ENCODE measurements at regions not wholly inside any gene's neighbourhood (a gene's known extent, or its start where the extent isn't known, plus 50 kb on each side); places are given as distances from the start of the nearest gene placed in this dataset.
"Not testable (repeated sequence)": the region's sequence is repeated elsewhere in the genome, so short reads cannot be mapped to it uniquely, and the experiment has no call there.

DNA sequence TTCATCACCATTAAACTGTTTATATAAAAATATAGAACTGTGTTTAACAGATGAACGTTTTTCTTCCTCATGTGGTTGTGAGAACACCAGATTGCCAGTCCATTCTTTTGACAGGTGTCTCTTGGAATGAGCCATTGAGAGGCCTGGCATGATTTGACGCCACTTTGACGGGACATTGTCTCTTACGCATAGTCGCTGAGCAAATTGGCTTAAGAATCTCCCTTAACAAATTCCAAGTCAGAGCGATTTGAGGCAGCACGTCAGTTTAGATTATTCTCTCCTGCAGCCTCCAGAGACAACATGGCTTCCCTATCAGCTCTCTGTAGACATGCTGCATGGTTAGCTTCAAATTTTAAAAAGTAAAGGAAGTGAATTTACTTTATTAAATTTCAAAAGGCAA is 510.7 kb upstream of the ACO1 start:
- Histone ChIP-seq H3K27me3 (ENCODE audit: low read depth) (no peaks in the 10 kb centered on the region), H3K4me1 (no peaks in the 10 kb centered on the region), H3K9me3 (no peaks in the 10 kb centered on the region), H3K4me3 (no peak overlapping the region), H3K36me3 (replicated peaks) (no peaks in the 10 kb centered on the region)
- no peak for DNase-seq (ENCODE audit: low spot score in 2 of 2)
- in situ Hi-C loops (cut with MboI; ENCODE audit: low sequenced_read_pairs) = no loop called here

DNA sequence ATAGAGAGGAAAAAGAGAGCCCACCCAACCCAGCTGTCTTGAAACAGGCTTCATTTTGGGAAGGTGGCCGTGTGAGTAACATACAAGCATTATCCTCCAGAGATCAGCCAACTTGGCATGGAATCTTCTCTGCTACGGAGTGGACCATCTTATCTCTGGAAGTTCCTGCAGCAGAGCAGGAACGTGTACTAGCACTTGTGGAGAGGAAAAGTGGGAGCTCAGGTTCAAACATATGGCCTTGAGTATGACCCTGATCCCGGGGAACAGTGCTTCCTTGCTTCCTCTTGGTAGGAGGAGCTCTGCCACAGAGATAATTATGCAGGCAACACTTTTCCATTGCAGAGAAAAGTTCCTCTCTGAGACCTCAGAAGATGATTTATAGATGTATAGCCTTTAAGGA is 490.4 kb upstream of the ACO1 start:
- in situ Hi-C loops (cut with MboI; ENCODE audit: low sequenced_read_pairs) = no loop called here
- H3K4me1 ChIP-seq = no peaks in the 10 kb centered on the region
- no peaks in the 10 kb centered on the region for H3K9me3 ChIP-seq
- no peak for DNase-seq (ENCODE audit: low spot score in 2 of 2)
- H3K36me3 ChIP-seq (replicated peaks) = no peaks in the 10 kb centered on the region
- H3K27me3 ChIP-seq (ENCODE audit: low read depth) = no peaks in the 10 kb centered on the region; the same call in 1 of the 2 replicates
- H3K4me3 ChIP-seq = no peak overlapping the region

DNA sequence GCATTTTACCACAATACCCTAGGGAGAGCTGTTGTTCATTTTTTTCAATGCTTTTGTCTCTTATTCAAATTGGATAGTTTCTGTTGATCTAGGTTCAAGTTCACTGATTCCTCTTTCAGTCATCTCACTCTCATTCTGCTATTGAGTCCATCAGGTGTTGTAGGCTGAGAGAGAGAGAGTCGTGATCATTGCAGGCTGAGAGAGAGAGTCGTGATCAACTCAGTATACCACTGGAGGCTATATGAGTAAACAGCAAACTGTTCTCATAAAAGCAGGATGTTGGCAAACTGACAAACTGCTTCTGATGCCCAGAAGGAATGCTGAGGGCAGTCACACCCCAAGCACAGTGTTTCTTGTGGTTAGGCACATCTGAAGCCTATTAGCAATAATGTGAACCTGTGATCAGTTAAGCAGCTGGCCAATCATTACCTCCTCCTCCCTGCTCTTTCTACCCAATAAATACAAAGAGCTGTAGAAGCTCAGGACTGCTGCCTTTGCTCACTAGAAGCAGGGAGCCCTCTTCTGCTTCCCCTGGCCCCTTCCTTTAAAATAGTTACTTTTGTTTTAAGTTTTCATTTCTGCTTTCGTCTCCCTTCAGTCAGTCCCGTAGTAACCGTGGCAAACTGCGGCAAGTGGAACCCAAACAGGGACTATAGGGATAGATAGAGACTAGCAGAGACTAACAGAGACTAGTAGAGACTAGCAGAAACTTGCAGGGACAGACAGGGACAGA is 476.1 kb upstream of the ACO1 start:
- in situ Hi-C loops (cut with MboI; ENCODE audit: low sequenced_read_pairs) = no loop called here
- no peaks in the 10 kb centered on the region; the same call in 1 of the 2 replicates for H3K4me1 ChIP-seq
- H3K36me3 ChIP-seq (replicated peaks) = no peaks in the 10 kb centered on the region
- no peaks in the 10 kb centered on the region for H3K9me3 ChIP-seq
- no peak for DNase-seq (ENCODE audit: low spot score in 2 of 2)
- no peak overlapping the region for H3K4me3 ChIP-seq
- no peaks in the 10 kb centered on the region for H3K27me3 ChIP-seq (ENCODE audit: low read depth)

DNA sequence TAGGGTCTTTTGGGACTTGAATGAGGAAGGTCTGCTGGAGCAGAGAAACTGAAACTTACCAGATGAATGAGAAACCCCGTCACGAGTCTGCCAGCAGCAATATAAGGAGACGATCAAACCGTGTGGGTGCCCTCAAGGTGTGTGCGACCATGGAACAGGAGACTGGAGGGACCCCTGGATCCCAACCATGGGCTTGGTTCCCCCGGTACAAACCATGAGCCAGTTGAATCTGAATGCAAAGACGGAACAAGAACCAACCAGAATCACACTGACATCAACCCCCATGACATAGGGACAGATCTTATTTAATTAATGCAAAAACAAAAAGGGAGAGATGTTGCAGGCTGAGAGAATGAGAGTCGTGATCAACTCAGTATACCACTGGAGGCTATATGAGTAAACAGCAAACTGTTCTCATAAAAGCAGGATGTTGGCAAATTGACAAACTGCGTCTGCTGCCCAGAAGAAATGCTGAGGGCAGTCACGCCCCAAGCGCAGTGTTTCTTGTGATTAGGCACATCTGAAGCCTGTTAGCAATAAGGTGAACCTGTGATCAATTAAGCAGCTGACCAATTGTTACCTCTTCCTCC is 475.5 kb upstream of the ACO1 start:
- in situ Hi-C loops (cut with MboI; ENCODE audit: low sequenced_read_pairs) = no loop called here
- no peaks in the 10 kb centered on the region; the same call in 1 of the 2 replicates for H3K4me1 ChIP-seq
- no peak for DNase-seq (ENCODE audit: low spot score in 2 of 2)
- no peaks in the 10 kb centered on the region for H3K9me3 ChIP-seq
- H3K4me3 ChIP-seq = no peak overlapping the region
- H3K27me3 ChIP-seq (ENCODE audit: low read depth) = no peaks in the 10 kb centered on the region
- no peaks in the 10 kb centered on the region for H3K36me3 ChIP-seq (replicated peaks)

DNA sequence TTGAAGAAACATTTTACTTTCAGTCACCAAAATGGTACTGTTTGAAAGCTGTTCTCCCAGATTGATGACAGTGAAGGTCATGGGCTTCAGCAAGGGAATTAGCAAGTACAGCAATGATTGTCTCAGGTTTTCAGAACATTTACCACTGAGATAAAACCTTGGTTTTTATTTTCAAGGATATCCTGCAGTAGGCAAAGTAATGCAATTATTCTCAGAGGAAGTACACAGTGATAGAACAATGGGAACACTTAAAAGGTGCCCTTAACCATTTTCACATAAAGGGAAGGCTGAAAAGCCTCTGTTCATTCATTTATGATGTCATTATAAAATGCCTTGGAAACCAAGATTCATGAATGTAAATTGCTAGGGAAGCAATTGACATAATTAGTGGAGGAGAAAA is 471.8 kb upstream of the ACO1 start:
- Histone ChIP-seq H3K36me3 (replicated peaks) (no peaks in the 10 kb centered on the region), H3K4me1 (no peaks in the 10 kb centered on the region; the same call in 1 of the 2 replicates), H3K27me3 (ENCODE audit: low read depth) (no peaks in the 10 kb centered on the region), H3K4me3 (no peak overlapping the region), H3K9me3 (no peaks in the 10 kb centered on the region)
- in situ Hi-C loops (cut with MboI; ENCODE audit: low sequenced_read_pairs) = no loop called here
- peak in 1 of 2 experiments; percentile 37 for DNase-seq (ENCODE audit: low spot score in 2 of 2)

DNA sequence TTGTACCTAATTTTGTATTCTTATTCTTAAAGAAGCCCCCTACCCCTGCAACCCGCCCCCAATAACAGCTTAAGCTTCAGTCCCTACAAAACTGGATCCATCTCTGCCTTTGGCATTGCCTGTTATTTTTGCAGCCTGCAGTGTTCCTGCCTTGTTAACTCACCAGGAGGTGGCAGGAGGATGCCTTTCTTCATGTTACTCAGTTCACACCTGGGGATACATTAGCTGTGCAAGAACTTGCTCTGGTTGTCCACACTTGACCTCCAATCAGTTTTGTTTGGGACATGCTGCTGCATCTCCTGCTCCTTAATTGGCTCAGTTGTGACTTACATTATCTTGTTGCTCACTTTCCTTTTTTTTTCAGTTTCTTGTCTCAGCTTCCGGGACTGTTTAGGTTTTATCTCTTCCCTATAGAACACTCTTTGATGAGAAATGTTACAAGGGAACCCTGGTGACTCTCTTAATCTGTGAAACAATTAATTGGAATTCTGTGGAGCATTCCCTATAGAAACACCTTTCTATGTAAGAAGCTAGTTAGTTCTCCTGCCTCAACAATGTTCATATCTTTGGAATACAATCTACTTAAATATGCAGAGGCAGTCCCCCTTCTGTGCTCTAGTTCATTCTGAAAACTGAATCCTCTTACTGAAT is 467.7 kb upstream of the ACO1 start:
- Histone ChIP-seq H3K36me3 (replicated peaks) (no peaks in the 10 kb centered on the region), H3K4me3 (no peak overlapping the region), H3K27me3 (ENCODE audit: low read depth) (no peaks in the 10 kb centered on the region), H3K4me1 (no peaks in the 10 kb centered on the region; the same call in 1 of the 2 replicates), H3K9me3 (no peaks in the 10 kb centered on the region)
- peak in 1 of 2 experiments; percentile 10 for DNase-seq (ENCODE audit: low spot score in 2 of 2)
- in situ Hi-C loops (cut with MboI; ENCODE audit: low sequenced_read_pairs) = no loop called here

DNA sequence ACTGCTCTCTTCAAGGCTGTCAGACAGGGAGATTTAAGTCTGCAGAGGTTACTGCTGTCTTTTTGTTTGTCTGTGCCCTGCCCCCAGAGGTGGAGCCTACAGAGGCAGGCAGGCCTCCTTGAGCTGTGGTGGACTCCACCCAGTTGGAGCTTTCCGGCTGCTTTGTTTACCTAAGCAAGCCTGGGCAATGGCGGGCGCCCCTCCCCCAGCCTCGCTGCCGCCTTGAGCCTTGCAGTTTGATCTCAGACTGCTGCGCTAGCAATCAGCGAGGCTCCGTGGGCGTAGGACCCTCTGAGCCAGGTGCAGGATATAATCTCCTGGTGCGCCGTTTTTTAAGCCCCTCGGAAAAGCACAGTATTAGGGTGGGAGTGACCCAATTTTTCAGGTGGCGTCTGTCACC is 446.7 kb upstream of the ACO1 start:
- in situ Hi-C loops (cut with MboI; ENCODE audit: low sequenced_read_pairs); DNase-seq (ENCODE audit: low spot score in 2 of 2); H3K36me3 ChIP-seq (replicated peaks); H3K27me3 ChIP-seq (ENCODE audit: low read depth); H3K9me3 ChIP-seq; H3K4me1 ChIP-seq; H3K4me3 ChIP-seq: not testable (repeated sequence)

DNA sequence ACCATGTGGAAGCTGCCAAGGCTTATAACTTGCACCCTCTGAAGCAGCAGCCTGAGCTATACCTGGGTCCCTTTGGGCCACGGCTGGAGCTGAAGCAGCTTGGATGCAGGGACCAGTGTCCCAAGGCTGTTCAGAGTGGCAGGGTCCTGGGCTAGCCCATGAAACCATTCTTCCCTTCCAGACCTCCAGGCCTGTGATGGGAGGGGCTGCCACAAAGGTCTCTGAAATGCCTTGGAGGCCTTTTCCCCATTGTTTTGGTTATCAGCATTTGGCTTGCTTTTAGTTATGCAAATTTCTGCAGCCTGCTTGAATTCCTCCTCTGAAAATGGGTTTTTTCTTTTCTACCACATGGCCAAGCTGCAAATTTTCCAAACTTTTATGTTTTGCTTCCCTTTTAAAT is 433.7 kb upstream of the ACO1 start:
- Histone ChIP-seq H3K36me3 (replicated peaks) (no peaks in the 10 kb centered on the region), H3K9me3 (peaks cover 5% of the 10 kb centered on the region; the same call in 1 of the 2 replicates), H3K4me3 (no peak overlapping the region), H3K27me3 (ENCODE audit: low read depth) (no peaks in the 10 kb centered on the region), H3K4me1 (no peaks in the 10 kb centered on the region)
- in situ Hi-C loops (cut with MboI; ENCODE audit: low sequenced_read_pairs) = no loop called here
- DNase-seq (ENCODE audit: low spot score in 2 of 2) = no peak

DNA sequence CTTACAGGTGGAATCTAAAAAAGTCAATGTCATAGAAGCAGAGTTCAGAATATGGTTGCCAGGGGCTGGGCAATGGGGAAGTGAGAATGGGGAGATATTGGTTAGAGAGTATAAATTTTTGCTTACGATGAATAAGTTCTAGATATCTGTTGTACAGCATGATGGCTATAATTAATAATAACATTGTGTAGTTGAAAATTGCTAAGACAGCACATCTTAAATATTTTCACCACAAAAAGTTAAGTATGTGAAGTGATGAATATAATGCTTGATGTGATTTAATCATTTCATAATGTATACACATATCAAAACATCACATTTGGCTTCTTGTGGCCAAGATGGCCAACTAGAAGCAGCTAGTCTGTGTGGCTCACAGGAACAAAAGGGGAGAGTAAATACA is 425.9 kb upstream of the ACO1 start:
- Histone ChIP-seq H3K9me3 (no peaks in the 10 kb centered on the region), H3K27me3 (ENCODE audit: low read depth) (no peaks in the 10 kb centered on the region), H3K36me3 (replicated peaks) (no peaks in the 10 kb centered on the region), H3K4me3 (no peak overlapping the region), H3K4me1 (no peaks in the 10 kb centered on the region)
- in situ Hi-C loops (cut with MboI; ENCODE audit: low sequenced_read_pairs) = no loop called here
- DNase-seq (ENCODE audit: low spot score in 2 of 2) = no peak

DNA sequence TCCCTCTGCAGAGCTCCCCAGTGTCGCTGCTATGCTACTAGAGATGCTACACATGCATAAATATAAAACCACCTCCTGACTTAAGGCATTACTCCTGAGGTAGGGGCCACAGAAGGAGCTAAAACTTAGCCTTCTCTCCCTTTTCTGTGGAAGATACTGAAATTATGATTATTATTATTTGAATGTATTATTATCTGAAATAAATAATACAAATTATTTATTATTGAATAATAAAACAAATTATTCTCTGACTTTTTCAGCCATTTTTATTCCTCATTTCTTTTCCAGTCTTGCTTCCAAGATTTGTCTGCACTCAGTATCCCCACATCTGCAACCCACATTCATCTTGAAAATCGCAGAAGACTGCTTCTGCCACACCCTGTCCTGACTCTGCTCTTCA is 414.9 kb upstream of the ACO1 start:
- DNase-seq (ENCODE audit: low spot score in 2 of 2) = no peak
- in situ Hi-C loops (cut with MboI; ENCODE audit: low sequenced_read_pairs) = no loop called here

DNA sequence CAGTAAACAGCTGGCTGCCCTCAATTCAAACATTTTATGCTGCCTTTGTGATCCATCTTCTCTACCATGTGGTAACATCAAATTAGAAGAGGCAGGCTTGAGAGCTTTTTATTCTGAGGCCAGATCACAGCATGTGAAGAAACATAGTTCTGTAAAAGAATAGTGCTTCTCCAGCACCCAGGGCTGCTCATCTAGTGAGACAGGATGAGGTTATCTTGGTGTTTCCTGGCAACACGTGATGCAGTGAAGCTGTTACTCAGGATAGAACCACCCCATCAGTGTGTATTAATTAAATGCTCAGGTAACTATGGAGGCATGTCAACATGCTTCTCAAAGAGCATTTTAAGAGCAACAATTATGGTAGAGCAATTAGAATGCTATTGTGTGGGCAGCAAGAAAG is 400.5 kb upstream of the ACO1 start:
- Histone ChIP-seq H3K4me1 (peaks cover 4% of the 10 kb centered on the region), H3K4me3 (no peak overlapping the region), H3K36me3 (replicated peaks) (no peaks in the 10 kb centered on the region), H3K9me3 (peaks cover 10% of the 10 kb centered on the region; the same call in 1 of the 2 replicates), H3K27me3 (ENCODE audit: low read depth) (no peaks in the 10 kb centered on the region)
- in situ Hi-C loops (cut with MboI; ENCODE audit: low sequenced_read_pairs) = no loop called here
- no peak for DNase-seq (ENCODE audit: low spot score in 2 of 2)

More for the DNA sequence above, 414.9 kb upstream of the ACO1 start:
- Histone ChIP-seq H3K9me3 (no peaks in the 10 kb centered on the region), H3K36me3 (replicated peaks) (no peaks in the 10 kb centered on the region), H3K4me3 (no peak overlapping the region), H3K4me1 (no peaks in the 10 kb centered on the region), H3K27me3 (ENCODE audit: low read depth) (no peaks in the 10 kb centered on the region)

DNA sequence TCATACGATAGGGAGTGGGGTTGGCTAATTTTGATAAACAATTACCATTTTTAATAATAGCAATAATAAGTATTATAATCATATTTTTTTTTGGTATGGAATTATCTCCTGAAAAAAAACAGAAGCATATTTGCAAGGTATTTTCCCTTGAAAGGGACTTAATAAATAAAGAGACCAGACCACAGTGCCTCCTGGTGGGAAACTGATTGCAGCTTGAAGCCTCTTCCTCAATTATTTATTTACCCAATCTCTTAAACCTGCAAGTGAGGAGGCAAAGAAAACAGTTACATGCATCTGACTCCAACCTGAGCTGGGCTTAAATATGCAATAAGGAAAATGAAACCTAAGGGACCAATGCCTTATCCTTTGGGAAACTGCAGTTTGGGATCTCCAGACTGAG is 388.1 kb upstream of the ACO1 start:
- Histone ChIP-seq H3K36me3 (replicated peaks) (no peaks in the 10 kb centered on the region), H3K9me3 (no peaks in the 10 kb centered on the region), H3K4me1 (no peaks in the 10 kb centered on the region), H3K4me3 (no peak overlapping the region), H3K27me3 (ENCODE audit: low read depth) (no peaks in the 10 kb centered on the region)
- no peak for DNase-seq (ENCODE audit: low spot score in 2 of 2)
- in situ Hi-C loops (cut with MboI; ENCODE audit: low sequenced_read_pairs) = no loop called here

DNA sequence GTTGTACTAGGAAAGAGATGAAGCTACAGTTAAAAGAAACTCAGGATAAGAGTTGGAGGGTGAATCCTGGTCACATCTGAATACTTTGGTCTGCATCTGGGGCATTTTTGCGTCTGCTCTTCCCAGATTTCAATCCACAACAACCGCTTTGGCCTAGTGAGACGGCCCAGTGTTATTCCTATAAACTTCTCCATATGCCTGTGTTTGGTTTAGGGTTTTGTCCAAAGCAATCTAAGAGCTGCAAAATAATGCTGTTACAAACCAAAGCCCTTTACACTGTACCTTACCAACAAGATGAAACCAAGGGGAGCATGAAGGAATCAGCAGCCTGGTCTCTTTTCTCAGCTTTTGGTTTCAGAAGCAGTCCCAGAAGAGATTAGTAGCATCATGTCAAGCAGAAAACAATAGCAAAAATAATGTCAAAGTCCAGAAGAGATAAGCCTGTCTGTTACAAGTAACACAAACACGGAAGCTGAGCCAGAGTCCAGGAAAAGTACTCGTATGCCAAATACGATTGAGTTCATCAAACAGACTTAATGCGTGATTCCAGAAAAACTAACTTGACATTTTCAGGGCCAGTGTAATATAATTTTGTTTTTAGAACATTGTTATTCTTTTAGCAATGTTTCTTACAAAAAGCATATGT is 379.9 kb upstream of the ACO1 start:
- in situ Hi-C loops (cut with MboI; ENCODE audit: low sequenced_read_pairs) = no loop called here

DNA sequence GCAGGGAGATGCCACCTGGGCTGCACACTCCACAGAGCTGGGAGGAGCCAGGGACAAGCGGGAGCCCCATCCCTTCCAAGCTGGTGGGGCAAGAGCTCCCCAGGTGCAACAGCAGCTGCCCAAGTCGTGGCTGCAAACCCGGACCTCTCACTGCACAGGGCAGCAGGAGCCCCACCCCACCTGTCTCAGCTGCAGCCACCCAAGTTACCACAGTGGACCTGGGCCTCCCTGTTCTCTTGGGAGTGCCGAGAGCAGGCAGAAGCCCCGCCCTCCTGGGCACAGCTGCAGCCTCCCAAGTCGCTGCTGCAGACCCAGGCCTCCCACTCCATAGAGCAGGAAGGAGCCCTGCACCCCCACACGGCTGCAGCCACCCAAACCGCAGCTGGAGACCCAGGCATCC is 374.1 kb upstream of the ACO1 start:
- Histone ChIP-seq H3K4me3 (no peak overlapping the region), H3K27me3 (ENCODE audit: low read depth) (no peaks in the 10 kb centered on the region), H3K36me3 (replicated peaks) (no peaks in the 10 kb centered on the region), H3K4me1 (no peaks in the 10 kb centered on the region), H3K9me3 (no peaks in the 10 kb centered on the region)
- in situ Hi-C loops (cut with MboI; ENCODE audit: low sequenced_read_pairs) = no loop called here
- DNase-seq (ENCODE audit: low spot score in 2 of 2) = no peak

More for the DNA sequence above, 379.9 kb upstream of the ACO1 start:
- DNase-seq (ENCODE audit: low spot score in 2 of 2) = no peak
- Histone ChIP-seq H3K4me1 (no peaks in the 10 kb centered on the region), H3K9me3 (no peaks in the 10 kb centered on the region), H3K27me3 (ENCODE audit: low read depth) (no peaks in the 10 kb centered on the region), H3K4me3 (no peak overlapping the region), H3K36me3 (replicated peaks) (no peaks in the 10 kb centered on the region)

All from HAP-1 (cell line).